ENCODE measurements at regions not wholly inside any gene's neighbourhood (a gene's known extent, or its start where the extent isn't known, plus 50 kb on each side); places are given as distances from the start of the nearest gene placed in this dataset.

DNA sequence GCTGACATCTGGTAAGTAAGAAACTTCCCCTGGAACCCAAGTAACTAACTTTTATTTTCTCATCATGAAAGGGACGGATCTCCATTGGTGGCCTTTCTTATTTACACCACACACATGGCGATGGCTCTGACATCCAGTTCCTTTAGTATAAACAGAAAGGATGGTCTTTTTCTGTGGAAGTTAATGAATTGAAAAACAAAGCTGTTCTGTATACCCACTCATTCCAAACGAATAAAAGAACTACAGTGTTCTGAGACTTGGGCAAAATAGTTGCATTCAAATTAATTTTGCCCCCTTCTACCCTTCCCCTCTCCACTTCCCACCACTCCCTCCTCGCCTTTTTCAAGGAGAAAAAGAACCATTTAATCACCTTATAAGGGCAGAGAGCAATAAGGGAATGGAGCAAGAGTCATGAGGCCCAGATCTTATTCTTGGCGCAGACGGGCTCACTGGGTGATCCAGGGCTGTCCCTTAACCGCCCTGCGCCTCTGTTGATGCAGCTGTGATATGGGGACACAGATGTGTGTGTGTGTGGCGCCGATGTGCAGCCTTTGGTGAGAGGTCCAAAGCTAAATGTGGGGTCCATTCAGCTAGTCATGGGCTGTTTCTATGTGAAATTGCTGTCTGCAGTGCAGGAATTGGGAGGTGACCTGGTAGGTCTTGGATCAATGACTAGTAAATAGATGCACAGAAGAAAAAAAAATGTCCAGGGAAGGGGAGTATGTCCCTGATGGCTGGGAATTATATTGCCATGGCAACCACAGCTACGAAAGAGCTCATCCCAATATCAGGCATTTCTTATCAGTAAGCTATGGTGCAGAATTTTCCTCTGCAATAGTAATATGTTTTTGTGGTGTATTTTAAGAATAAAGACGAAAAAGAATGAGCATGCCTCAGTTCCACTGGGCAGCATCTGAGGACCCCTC, 141.5 kb upstream of the ERCC6L2 start (continued):
- no peak for TF ChIP-seq ZNF687 (IDR thresholded peaks at IDR 0.05)
- TF ChIP-seq ZBED1 (IDR thresholded peaks at IDR 0.05; ENCODE audit: borderline replicate concordance): no peak
- no peak for TF ChIP-seq BACH1 (IDR thresholded peaks at IDR 0.05; ENCODE audit: borderline replicate concordance)
- TF ChIP-seq WRNIP1 (IDR thresholded peaks at IDR 0.05; ENCODE audit: borderline replicate concordance, low read depth, low read length): no peak
- TF ChIP-seq NFXL1 (IDR thresholded peaks at IDR 0.05; ENCODE audit: borderline replicate concordance): no peak
- no peak for TF ChIP-seq CHD2 (IDR thresholded peaks at IDR 0.05; ENCODE audit: borderline replicate concordance, low read depth, low read length)
- no peak for TF ChIP-seq NR2F1 (conservative IDR thresholded peaks at IDR 0.05)
- no peak for TF ChIP-seq BMI1 (IDR thresholded peaks at IDR 0.05; ENCODE audit: borderline replicate concordance)
- TF ChIP-seq RAD51 (IDR thresholded peaks at IDR 0.05): no peak
- no peak for TF ChIP-seq MAX (IDR thresholded peaks at IDR 0.05; ENCODE audit: low read depth, low read length)
- no peak for TF ChIP-seq SIX5 (IDR thresholded peaks at IDR 0.05; ENCODE audit: low read depth, low read length, severe bottlenecking)
